SK-N-SH (cell line): ENCODE measurements at regions not wholly inside any gene's neighbourhood (a gene's known extent, or its start where the extent isn't known, plus 50 kb on each side); places are given as distances from the start of the nearest gene placed in this dataset.

Experiments used
- CTCF ChIA-PET: fragments of 300-600, 350-600 bp; formaldehyde crosslinking; extraction: SDS; loops from one replicate; lab custom pipeline; 2021; lab: Yijun Ruan, JAX
- POLR2A ChIA-PET: fragments of 350-600 bp; sonication (Branson Sonifier 250); formaldehyde crosslinking; extraction: SDS; loops from one replicate; lab custom pipeline; 2020; ENCODE audit warnings: antibody characterized with exemption, inconsistent platforms; lab: Yijun Ruan, JAX
- DNase-seq: peaks from one replicate; pipeline ENCODE4 v3.0.0; 2012
- H2AFZ ChIP-seq: fragments of 200-600 bp; sonication (generic); 2 replicates; pipeline ENCODE4 v1.8.1; 2016; ENCODE audit warnings: antibody characterized with exemption, mild to moderate bottlenecking, low read depth
- H3F3A ChIP-seq: fragments of 200-600 bp; sonication (generic); replicated peaks from 2 replicates; pipeline ENCODE3; 2016; ENCODE audit warnings: antibody characterized with exemption, mild to moderate bottlenecking; ENCODE audit not compliant: insufficient read depth
- H3K27ac ChIP-seq, 2 experiments: fragments of 200-500 bp in 1 of 2; fragments of 200-600 bp in 1 of 2; sonication (Bioruptor generic) in 1 of 2; sonication (generic), shearing (Covaris generic) in 1 of 2; 2 replicates each; pipeline versions ENCODE4 v1.5.1 to v1.6.1; 2014 to 2016; ENCODE audit warnings: low read depth in 2 of 2, inconsistent platforms in 1 of 2, low read length in 1 of 2, mild to moderate bottlenecking in 1 of 2, mixed read lengths in 1 of 2
- H3K27me3 ChIP-seq: fragments of 200-600 bp; sonication (generic), shearing (Covaris generic); 2 replicates; pipeline ENCODE4 v1.6.1; 2016; ENCODE audit warnings: mixed run types; ENCODE audit not compliant: insufficient read depth
- H3K36me3 ChIP-seq, 2 experiments: fragments of 200-500 bp in 1 of 2; fragments of 200-600 bp in 1 of 2; sonication (Bioruptor generic) in 1 of 2; sonication (generic) in 1 of 2; replicated peaks in 1 of 2; 2 replicates each; pipeline versions ENCODE3 to v1.5.1; 2014 to 2016; ENCODE audit warnings: low read length in 1 of 2, mild to moderate bottlenecking in 1 of 2; ENCODE audit not compliant: insufficient read depth in 2 of 2, control insufficient read depth in 1 of 2
- H3K4me1 ChIP-seq, 2 experiments: fragments of 200-500 bp in 1 of 2; fragments of 200-600 bp in 1 of 2; sonication (Bioruptor generic) in 1 of 2; sonication (generic), shearing (Covaris generic) in 1 of 2; 2 replicates each; pipeline versions ENCODE4 v1.5.1 to v1.6.1; 2014 to 2016; ENCODE audit warnings: low read depth in 1 of 2, low read length in 1 of 2, mixed run types in 1 of 2; ENCODE audit not compliant: insufficient read depth in 2 of 2, control insufficient read depth in 1 of 2
- H3K4me2 ChIP-seq: fragments of 200-600 bp; sonication (generic), shearing (Covaris generic); 2 replicates; pipeline ENCODE4 v1.6.1; 2017; ENCODE audit warnings: mixed run types
- H3K4me3 ChIP-seq, 2 experiments: fragments of 200-500 bp in 1 of 2; fragments of 200-600 bp in 1 of 2; sonication (Bioruptor generic) in 1 of 2; sonication (generic), shearing (Covaris generic) in 1 of 2; 2 replicates each; pipeline versions ENCODE4 v1.5.1 to v1.8.1; 2014 to 2016; ENCODE audit warnings: low read depth in 2 of 2, inconsistent platforms in 1 of 2, low read length in 1 of 2, mild to moderate bottlenecking in 1 of 2, mixed read lengths in 1 of 2, moderate library complexity in 1 of 2
- H3K79me2 ChIP-seq: fragments of 200-600 bp; sonication (generic); 2 replicates; pipeline ENCODE4 v1.8.1; 2017; ENCODE audit warnings: mild to moderate bottlenecking; ENCODE audit not compliant: insufficient read depth
- H3K9ac ChIP-seq: fragments of 200-600 bp; sonication (generic); 2 replicates; pipeline ENCODE4 v1.6.1; 2017; ENCODE audit warnings: mixed run types
- H3K9me2 ChIP-seq: fragments of 200-600 bp; sonication (generic); 2 replicates; pipeline ENCODE4 v1.6.1; 2017; ENCODE audit warnings: mixed run types
- H3K9me3 ChIP-seq: fragments of 200-600 bp; sonication (generic); 2 replicates; pipeline ENCODE4 v1.6.1; 2017; ENCODE audit warnings: mixed run types, mild to moderate bottlenecking, moderate library complexity
- H4K20me1 ChIP-seq: fragments of 200-600 bp; sonication (generic); 2 replicates; pipeline ENCODE4 v1.6.1; 2017; ENCODE audit warnings: mild to moderate bottlenecking, mixed run types; ENCODE audit not compliant: insufficient read depth
- CHD2 ChIP-seq: fragments of 150-350 bp; IDR thresholded peaks from 2 replicates; pipeline ENCODE4 v1.6.1; 2018; ENCODE audit warnings: low read length; ENCODE audit not compliant: partially characterized antibody
- CTCF ChIP-seq: fragments of 200-600 bp; sonication (generic); IDR thresholded peaks from 2 replicates; pipeline ENCODE4 v1.6.1; 2017; ENCODE audit warnings: antibody characterized with exemption, mild to moderate bottlenecking, moderate library complexity
- ELF1 ChIP-seq: IDR thresholded peaks from 2 replicates; pipeline ENCODE4 v1.4.0; 2012
- EZH2phosphoT487 ChIP-seq: fragments of 200-600 bp; sonication (generic); IDR thresholded peaks from 2 replicates; pipeline ENCODE4 v1.6.1; 2017; ENCODE audit warnings: low read depth, mixed run types, mild to moderate bottlenecking, antibody characterized with exemption, moderate library complexity, borderline replicate concordance
- FOXJ3 ChIP-seq: sonication (generic); formaldehyde crosslinking; IDR thresholded peaks from 2 replicates; pipeline ENCODE4 v1.5.1; 2020; ENCODE audit warnings: mild to moderate bottlenecking, missing genetic modification reagents
- FOXM1 ChIP-seq: IDR thresholded peaks from 2 replicates; pipeline ENCODE4 v1.4.0; 2012; ENCODE audit warnings: low read depth, mild to moderate bottlenecking
- MXI1 ChIP-seq: IDR thresholded peaks from 2 replicates; pipeline ENCODE4 v1.6.1; 2012; ENCODE audit warnings: mild to moderate bottlenecking, low read depth, low read length, improper control_type of control experiment
- NFIC ChIP-seq: IDR thresholded peaks from 2 replicates; pipeline ENCODE4 v1.4.0; 2012; ENCODE audit warnings: borderline replicate concordance
- NRF1 ChIP-seq: IDR thresholded peaks from 2 replicates; pipeline ENCODE4 v1.6.1; 2012; ENCODE audit warnings: low read depth, mild to moderate bottlenecking, low read length
- POLR2AphosphoS5 ChIP-seq: IDR thresholded peaks from 2 replicates; pipeline ENCODE4 v1.6.1; 2012; ENCODE audit warnings: low read depth, low read length
- RAD21 ChIP-seq: IDR thresholded peaks from 2 replicates; pipeline ENCODE4 v1.6.1; 2012; ENCODE audit warnings: mild to moderate bottlenecking, low read length
- RFX5 ChIP-seq: IDR thresholded peaks from 2 replicates; pipeline ENCODE4 v1.6.1; 2012; ENCODE audit warnings: mild to moderate bottlenecking, improper control_type of control experiment, low read length
- SIN3A ChIP-seq: IDR thresholded peaks from 2 replicates; pipeline ENCODE4 v1.6.1; 2012; ENCODE audit warnings: low read depth, mild to moderate bottlenecking, low read length, moderate library complexity, borderline replicate concordance
- SMC3 ChIP-seq: IDR thresholded peaks from 2 replicates; pipeline ENCODE4 v1.6.1; 2012; ENCODE audit warnings: low read depth, low read length, improper control_type of control experiment
- TCF12 ChIP-seq: IDR thresholded peaks from 2 replicates; pipeline ENCODE4 v1.4.0; 2012
- TEAD4 ChIP-seq: IDR thresholded peaks from 2 replicates; pipeline ENCODE4 v1.4.0; 2012; ENCODE audit warnings: mild to moderate bottlenecking, borderline replicate concordance; ENCODE audit not compliant: insufficient read depth
- YY1 ChIP-seq: IDR thresholded peaks from 2 replicates; pipeline ENCODE4 v1.4.0; 2012; ENCODE audit warnings: low read depth, mild to moderate bottlenecking
- WGBS: methylation state at CpG from one replicate; pipeline ENCODE4 v1.1.6; 2017; ENCODE audit warnings: low lambda C conversion rate; 5-methylcytosine and 5-hydroxymethylcytosine counted together
- TF ChIP-seq, protein P1 (sequence below): IDR thresholded peaks from 2 replicates; pipeline ENCODE4 v1.4.0; 2012; ENCODE audit warnings: low read depth
- TF ChIP-seq, protein P2 (sequence below): IDR thresholded peaks from 2 replicates; pipeline ENCODE4; 2012
- TF ChIP-seq, protein P3 (sequence below): fragments of 150-350 bp; IDR thresholded peaks from 2 replicates; pipeline ENCODE4 v1.6.1; 2017; ENCODE audit warnings: antibody characterized with exemption, low read length, low read depth, borderline replicate concordance

GRCh38 chr18:25931126-25931525, 159.3 kb downstream of the SS18 start:
- Histone ChIP-seq H3F3A (no peaks in the 10 kb centered on the region), H3K9ac (no peak overlapping the region), H3K9me3 (no peaks in the 10 kb centered on the region), H3K27ac (no peak overlapping the region), H3K4me1 (peaks cover 0 to 2% of the 10 kb centered on the region in 2 experiments; a peak in 2 of 4 replicates), H4K20me1 (no peaks in the 10 kb centered on the region), H3K36me3 (no peaks in the 10 kb centered on the region), H3K79me2 (no peaks in the 10 kb centered on the region), H3K4me2 (no peak overlapping the region)
- 100% methylated on average over 1 of the region's 1 CpG for WGBS
- TF ChIP-seq NFIC, result no peak
- TF ChIP-seq, protein P1, sequence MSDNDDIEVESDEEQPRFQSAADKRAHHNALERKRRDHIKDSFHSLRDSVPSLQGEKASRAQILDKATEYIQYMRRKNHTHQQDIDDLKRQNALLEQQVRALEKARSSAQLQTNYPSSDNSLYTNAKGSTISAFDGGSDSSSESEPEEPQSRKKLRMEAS, result no peak
- no peak for TF ChIP-seq EZH2phosphoT487
- no peak for TF ChIP-seq CHD2
- TF ChIP-seq, all 33 proteins: peak for 0
- no peak for DNase-seq
- H3K4me3 ChIP-seq, result no peak overlapping the region
- 0 out of 2 replicates have a peak overlapping the region, but pooled peaks have one; percentile 4 for H2AFZ ChIP-seq
- CTCF ChIA-PET, result no interaction called here
- H3K9me2 ChIP-seq, result no peaks in the 10 kb centered on the region
- POLR2A ChIA-PET, result no interaction called here
- no peaks in the 10 kb centered on the region for H3K27me3 ChIP-seq

GRCh38 chr18:25929787-25930186, 160.6 kb downstream of the SS18 start:
- H3K9ac ChIP-seq, result no peak overlapping the region
- ChIA-PET POLR2A (no interaction called here), CTCF (no interaction called here)
- no peaks in the 10 kb centered on the region for H3K79me2 ChIP-seq
- no peaks in the 10 kb centered on the region for H4K20me1 ChIP-seq
- H3F3A ChIP-seq, result no peaks in the 10 kb centered on the region
- H3K4me1 ChIP-seq, result peaks cover 0 to 2% of the 10 kb centered on the region in 2 experiments; a peak in 2 of 4 replicates
- 43% methylated on average over 2 of the region's 2 CpGs for WGBS
- no peaks in the 10 kb centered on the region for H3K9me3 ChIP-seq
- no peak overlapping the region for H3K27ac ChIP-seq
- no peak for DNase-seq
- no peaks in the 10 kb centered on the region for H3K36me3 ChIP-seq
- no peaks in the 10 kb centered on the region for H3K9me2 ChIP-seq
- H3K27me3 ChIP-seq, result no peaks in the 10 kb centered on the region
- H2AFZ ChIP-seq, result no peak overlapping the region
- no peak overlapping the region for H3K4me2 ChIP-seq
- H3K4me3 ChIP-seq, result no peak overlapping the region
- TF ChIP-seq YY1, result no peak
- no peak for TF ChIP-seq ELF1
- no peak for TF ChIP-seq MXI1
- TF ChIP-seq TCF12, result no peak
- no peak for TF ChIP-seq RFX5
- no peak for TF ChIP-seq POLR2AphosphoS5
- TF ChIP-seq TEAD4, result no peak
- no peak for TF ChIP-seq RAD21
- TF ChIP-seq, protein P2, sequence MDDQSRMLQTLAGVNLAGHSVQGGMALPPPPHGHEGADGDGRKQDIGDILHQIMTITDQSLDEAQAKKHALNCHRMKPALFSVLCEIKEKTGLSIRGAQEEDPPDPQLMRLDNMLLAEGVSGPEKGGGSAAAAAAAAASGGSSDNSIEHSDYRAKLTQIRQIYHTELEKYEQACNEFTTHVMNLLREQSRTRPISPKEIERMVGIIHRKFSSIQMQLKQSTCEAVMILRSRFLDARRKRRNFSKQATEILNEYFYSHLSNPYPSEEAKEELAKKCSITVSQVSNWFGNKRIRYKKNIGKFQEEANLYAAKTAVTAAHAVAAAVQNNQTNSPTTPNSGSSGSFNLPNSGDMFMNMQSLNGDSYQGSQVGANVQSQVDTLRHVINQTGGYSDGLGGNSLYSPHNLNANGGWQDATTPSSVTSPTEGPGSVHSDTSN, result no peak
- TF ChIP-seq, protein P1, result no peak
- TF ChIP-seq, protein P3, sequence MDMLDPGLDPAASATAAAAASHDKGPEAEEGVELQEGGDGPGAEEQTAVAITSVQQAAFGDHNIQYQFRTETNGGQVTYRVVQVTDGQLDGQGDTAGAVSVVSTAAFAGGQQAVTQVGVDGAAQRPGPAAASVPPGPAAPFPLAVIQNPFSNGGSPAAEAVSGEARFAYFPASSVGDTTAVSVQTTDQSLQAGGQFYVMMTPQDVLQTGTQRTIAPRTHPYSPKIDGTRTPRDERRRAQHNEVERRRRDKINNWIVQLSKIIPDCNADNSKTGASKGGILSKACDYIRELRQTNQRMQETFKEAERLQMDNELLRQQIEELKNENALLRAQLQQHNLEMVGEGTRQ, result no peak
- TF ChIP-seq FOXM1, result no peak
- TF ChIP-seq NRF1, result no peak
- no peak for TF ChIP-seq EZH2phosphoT487
- no peak for TF ChIP-seq FOXJ3 (CRISPR knock-in tag)
- TF ChIP-seq CTCF, result no peak
- TF ChIP-seq SIN3A, result no peak
- TF ChIP-seq SMC3, result no peak
